ENCODE measurements at regions not wholly inside any gene's neighbourhood (a gene's known extent, or its start where the extent isn't known, plus 50 kb on each side); places are given as distances from the start of the nearest gene placed in this dataset.

- no peak for DNase-seq (ENCODE audit: extremely low read depth, low read depth)
Observed at GRCh38 chr10:3402187-3402751, 229.7 kb upstream of the PITRM1 start.

GRCh38 chr10:3401491-3401938 lies 228.9 kb upstream of the PITRM1 start:
- peak; percentile 75 for DNase-seq (ENCODE audit: extremely low read depth, low read depth)

More at GRCh38 chr10:3402187-3402751, 229.7 kb upstream of the PITRM1 start:
- no peak for TF ChIP-seq CTCF (IDR thresholded peaks at IDR 0.05; ENCODE audit: low read depth, low read length)

GRCh38 chr10:3400348-3400747 lies 227.8 kb upstream of the PITRM1 start:
- no peak for DNase-seq (ENCODE audit: extremely low read depth, low read depth)
- TF ChIP-seq CTCF (IDR thresholded peaks at IDR 0.05; ENCODE audit: low read depth, low read length), result no peak

More at GRCh38 chr10:3401491-3401938, 228.9 kb upstream of the PITRM1 start:
- TF ChIP-seq CTCF (IDR thresholded peaks at IDR 0.05; ENCODE audit: low read depth, low read length), result no peak

- DNase-seq (ENCODE audit: extremely low read depth, low read depth), result no peak
- no peak for TF ChIP-seq CTCF (IDR thresholded peaks at IDR 0.05; ENCODE audit: low read depth, low read length)
Observed at GRCh38 chr10:3399756-3400155, 227.2 kb upstream of the PITRM1 start.

GRCh38 chr10:3398825-3399646 lies 226.5 kb upstream of the PITRM1 start:
- no peak for TF ChIP-seq CTCF (IDR thresholded peaks at IDR 0.05; ENCODE audit: low read depth, low read length)
- peak; percentile 10 for DNase-seq (ENCODE audit: extremely low read depth, low read depth)

GRCh38 chr10:3397846-3398245 lies 225.3 kb upstream of the PITRM1 start:
- no peak for DNase-seq (ENCODE audit: extremely low read depth, low read depth)

More at GRCh38 chr10:3397846-3398245, 225.3 kb upstream of the PITRM1 start:
- TF ChIP-seq CTCF (IDR thresholded peaks at IDR 0.05; ENCODE audit: low read depth, low read length), result no peak
